Suprapubic skin (tissue), 4 donors: ENCODE measurements at regions not wholly inside any gene's neighbourhood (a gene's known extent, or its start where the extent isn't known, plus 50 kb on each side); places are given as distances from the start of the nearest gene placed in this dataset.

Source experiments
- DNase-seq, 2 donors: peaks; one replicate each; pipeline ENCODE4 v3.0.0-alpha.2; 2019; ENCODE audit warnings: low spot score in 2 of 2
- H3K27ac ChIP-seq: fragments of 200-600 bp; sonication (generic); one replicate; pipeline ENCODE4 v1.5.1; 2019
- H3K27me3 ChIP-seq: fragments of 200-600 bp; sonication (generic); one replicate; pipeline ENCODE4 v1.5.1; 2019
- H3K36me3 ChIP-seq: fragments of 200-600 bp; sonication (generic); one replicate; pipeline ENCODE4 v1.5.1; 2019
- H3K4me1 ChIP-seq: fragments of 200-600 bp; sonication (generic); one replicate; pipeline ENCODE4 v1.5.1; 2019
- H3K4me3 ChIP-seq: fragments of 200-600 bp; sonication (generic); one replicate; pipeline ENCODE4 v1.5.1; 2019; ENCODE audit warnings: mild to moderate bottlenecking
- H3K9me3 ChIP-seq: fragments of 200-600 bp; sonication (generic); one replicate; pipeline ENCODE4 v1.5.1; 2019
- EP300 ChIP-seq: sonication (generic); formaldehyde crosslinking; IDR thresholded peaks from one replicate; pipeline ENCODE4 v1.6.1; 2017; ENCODE audit warnings: antibody characterized with exemption
- POLR2A ChIP-seq, 2 donors: fragments of 450-650 bp; IDR thresholded peaks; one replicate each; pipeline ENCODE4 v1.6.1; 2017; ENCODE audit warnings: antibody characterized with exemption in 2 of 2, mild to moderate bottlenecking in 2 of 2, moderate library complexity in 2 of 2
- POLR2AphosphoS5 ChIP-seq, 3 donors: sonication (generic); formaldehyde crosslinking; IDR thresholded peaks; one replicate each; pipeline ENCODE4 v1.6.1; 2017; ENCODE audit warnings: antibody characterized with exemption in 3 of 3
- WGBS: methylation state at CpG from one replicate; pipeline ENCODE4 v1.1.5; 2018; 5-methylcytosine and 5-hydroxymethylcytosine counted together
- TF ChIP-seq, protein P1 (sequence below), 2 donors: fragments of 200-600 bp in 1 of 2; fragments of 450-650 bp in 1 of 2; sonication (generic) in 1 of 2; IDR thresholded peaks; one replicate each; pipeline ENCODE4 v1.5.1; 2016 to 2019; ENCODE audit warnings: antibody characterized with exemption in 2 of 2, mild to moderate bottlenecking in 1 of 2, moderate library complexity in 1 of 2

- Histone ChIP-seq H3K4me3 (no peak overlapping the region), H3K27me3 (no peaks in the 10 kb centered on the region), H3K27ac (no peak overlapping the region), H3K36me3 (no peaks in the 10 kb centered on the region), H3K9me3 (peaks cover 17% of the 10 kb centered on the region), H3K4me1 (no peaks in the 10 kb centered on the region)
- TF ChIP-seq EP300 (no peak), POLR2A (IDR thresholded peaks at IDR 0.05) (no peak), POLR2AphosphoS5 (IDR thresholded peaks at IDR 0.05) (no peak)
- TF ChIP-seq, protein P1, sequence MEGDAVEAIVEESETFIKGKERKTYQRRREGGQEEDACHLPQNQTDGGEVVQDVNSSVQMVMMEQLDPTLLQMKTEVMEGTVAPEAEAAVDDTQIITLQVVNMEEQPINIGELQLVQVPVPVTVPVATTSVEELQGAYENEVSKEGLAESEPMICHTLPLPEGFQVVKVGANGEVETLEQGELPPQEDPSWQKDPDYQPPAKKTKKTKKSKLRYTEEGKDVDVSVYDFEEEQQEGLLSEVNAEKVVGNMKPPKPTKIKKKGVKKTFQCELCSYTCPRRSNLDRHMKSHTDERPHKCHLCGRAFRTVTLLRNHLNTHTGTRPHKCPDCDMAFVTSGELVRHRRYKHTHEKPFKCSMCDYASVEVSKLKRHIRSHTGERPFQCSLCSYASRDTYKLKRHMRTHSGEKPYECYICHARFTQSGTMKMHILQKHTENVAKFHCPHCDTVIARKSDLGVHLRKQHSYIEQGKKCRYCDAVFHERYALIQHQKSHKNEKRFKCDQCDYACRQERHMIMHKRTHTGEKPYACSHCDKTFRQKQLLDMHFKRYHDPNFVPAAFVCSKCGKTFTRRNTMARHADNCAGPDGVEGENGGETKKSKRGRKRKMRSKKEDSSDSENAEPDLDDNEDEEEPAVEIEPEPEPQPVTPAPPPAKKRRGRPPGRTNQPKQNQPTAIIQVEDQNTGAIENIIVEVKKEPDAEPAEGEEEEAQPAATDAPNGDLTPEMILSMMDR (IDR thresholded peaks at IDR 0.05), result no peak
- no peak for DNase-seq
- 63% methylated on average over 4 of the region's 4 CpGs for WGBS
Measured at GRCh38 chr11:97610000-97610399, 1220.2 kb downstream of the JRKL start.

DNA sequence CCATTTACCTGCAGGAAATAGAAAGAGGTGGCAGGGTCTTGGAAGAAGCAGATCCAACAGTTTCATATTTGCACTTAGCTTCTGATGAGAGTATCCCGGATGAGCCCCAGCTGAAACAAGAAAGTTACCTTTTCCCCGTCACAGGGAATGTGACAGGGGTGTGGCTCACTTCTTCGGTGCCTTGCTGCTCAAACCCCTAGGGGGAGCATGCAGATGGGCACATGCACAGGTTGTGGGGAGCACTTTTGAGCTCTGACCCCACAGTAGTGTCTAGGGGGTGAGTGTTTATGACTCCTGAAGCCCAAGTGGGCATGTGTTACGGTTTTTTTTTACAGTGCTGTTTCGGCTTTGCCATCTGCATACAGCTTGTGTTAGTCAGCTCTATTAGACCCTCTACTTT lies 1221.0 kb downstream of the JRKL start:
- no peak for TF ChIP-seq POLR2A (IDR thresholded peaks at IDR 0.05)
- TF ChIP-seq POLR2AphosphoS5 (IDR thresholded peaks at IDR 0.05), result no peak
- TF ChIP-seq, protein P1 (IDR thresholded peaks at IDR 0.05), result no peak
- TF ChIP-seq EP300, result no peak
- peaks cover 17% of the 10 kb centered on the region for H3K9me3 ChIP-seq
- 90% methylated on average over 4 of the region's 5 CpGs for WGBS

DNA sequence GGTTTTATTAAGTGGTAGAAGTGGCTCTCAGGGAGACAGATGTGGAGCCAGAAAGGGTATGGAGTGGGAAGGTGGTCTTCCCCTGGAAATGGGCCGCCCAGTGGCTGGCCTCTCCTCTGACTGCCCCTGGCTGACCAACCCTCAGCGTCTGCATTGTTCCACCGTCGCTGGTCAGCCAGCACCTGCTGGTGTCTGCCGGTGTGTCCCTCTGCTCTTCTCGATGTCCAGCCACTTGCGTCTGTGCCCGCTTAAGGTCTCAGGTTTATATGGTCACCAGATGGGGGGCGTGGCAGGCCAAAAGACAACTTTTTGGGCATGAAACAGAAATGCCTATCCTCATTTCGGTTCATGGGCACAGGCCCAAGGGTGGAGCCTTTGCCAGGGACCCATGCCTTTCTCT lies 1221.5 kb downstream of the JRKL start:
- no peak for DNase-seq
- H3K4me3 ChIP-seq, result no peak overlapping the region
- H3K4me1 ChIP-seq, result no peaks in the 10 kb centered on the region
- H3K27me3 ChIP-seq, result no peaks in the 10 kb centered on the region
- WGBS, result 91% methylated on average over 10 of the region's 10 CpGs
- no peaks in the 10 kb centered on the region for H3K36me3 ChIP-seq
- TF ChIP-seq, protein P1 (IDR thresholded peaks at IDR 0.05), result no peak
- TF ChIP-seq POLR2AphosphoS5 (IDR thresholded peaks at IDR 0.05), result no peak
- no peak for TF ChIP-seq EP300
- TF ChIP-seq POLR2A (IDR thresholded peaks at IDR 0.05), result no peak
- peaks cover 17% of the 10 kb centered on the region for H3K9me3 ChIP-seq
- no peak overlapping the region for H3K27ac ChIP-seq

More for the DNA sequence above, 1221.0 kb downstream of the JRKL start:
- Histone ChIP-seq H3K27me3 (no peaks in the 10 kb centered on the region), H3K4me1 (no peaks in the 10 kb centered on the region), H3K36me3 (no peaks in the 10 kb centered on the region), H3K4me3 (no peak overlapping the region), H3K27ac (no peak overlapping the region)
- DNase-seq, result no peak

- Histone ChIP-seq H3K4me1 (no peaks in the 10 kb centered on the region), H3K36me3 (no peaks in the 10 kb centered on the region), H3K9me3 (peaks cover 11% of the 10 kb centered on the region), H3K27me3 (no peaks in the 10 kb centered on the region), H3K4me3 (no peak overlapping the region), H3K27ac (no peak overlapping the region)
- TF ChIP-seq POLR2AphosphoS5 (IDR thresholded peaks at IDR 0.05) (no peak), POLR2A (IDR thresholded peaks at IDR 0.05) (no peak), EP300 (no peak)
- TF ChIP-seq, protein P1 (IDR thresholded peaks at IDR 0.05), result no peak
- 58% methylated on average over 3 of the region's 3 CpGs for WGBS
- DNase-seq, result no peak
Measured at GRCh38 chr11:97614606-97615005, 1224.8 kb downstream of the JRKL start.

- no peak for DNase-seq
- H3K27me3 ChIP-seq, result no peaks in the 10 kb centered on the region
- H3K4me3 ChIP-seq, result no peak overlapping the region
- no peaks in the 10 kb centered on the region for H3K36me3 ChIP-seq
- H3K27ac ChIP-seq, result no peak overlapping the region
- TF ChIP-seq, protein P1 (IDR thresholded peaks at IDR 0.05), result no peak
- TF ChIP-seq POLR2AphosphoS5 (IDR thresholded peaks at IDR 0.05), result no peak
- no peak for TF ChIP-seq POLR2A (IDR thresholded peaks at IDR 0.05)
- no peak for TF ChIP-seq EP300
- H3K9me3 ChIP-seq, result peaks cover 8% of the 10 kb centered on the region
- 80% methylated on average over 4 of the region's 4 CpGs for WGBS
- H3K4me1 ChIP-seq, result no peaks in the 10 kb centered on the region
Measured at GRCh38 chr11:97615546-97615945, 1225.7 kb downstream of the JRKL start.
